AG20443 (cell line): ENCODE measurements at regions not wholly inside any gene's neighbourhood (a gene's known extent, or its start where the extent isn't known, plus 50 kb on each side); places are given as distances from the start of the nearest gene placed in this dataset.

ENCODE experiments used
- DNase-seq: peaks from one replicate; pipeline ENCODE4 v3.0.0; 2012; ENCODE audit warnings: low spot score, mixed read lengths

DNA sequence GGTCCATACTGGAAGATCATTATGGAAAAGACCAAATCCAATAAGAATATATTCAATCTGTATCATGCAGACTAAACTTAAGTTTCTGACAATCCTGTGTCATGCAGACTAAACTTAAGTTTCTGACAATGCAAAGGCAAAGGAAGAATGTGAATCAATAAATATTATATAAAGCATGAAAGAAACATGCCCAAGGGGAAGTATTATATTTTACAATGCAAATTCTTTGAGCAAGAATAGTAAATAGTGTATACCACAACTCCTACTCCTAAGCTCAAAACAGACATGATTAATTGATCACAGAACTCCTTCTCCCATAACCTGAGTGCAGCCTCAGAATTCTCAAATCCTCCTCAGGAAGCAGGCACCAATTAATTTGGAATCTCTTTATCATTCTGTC is 71.3 kb upstream of the BDNF start:
- no peak for DNase-seq

DNA sequence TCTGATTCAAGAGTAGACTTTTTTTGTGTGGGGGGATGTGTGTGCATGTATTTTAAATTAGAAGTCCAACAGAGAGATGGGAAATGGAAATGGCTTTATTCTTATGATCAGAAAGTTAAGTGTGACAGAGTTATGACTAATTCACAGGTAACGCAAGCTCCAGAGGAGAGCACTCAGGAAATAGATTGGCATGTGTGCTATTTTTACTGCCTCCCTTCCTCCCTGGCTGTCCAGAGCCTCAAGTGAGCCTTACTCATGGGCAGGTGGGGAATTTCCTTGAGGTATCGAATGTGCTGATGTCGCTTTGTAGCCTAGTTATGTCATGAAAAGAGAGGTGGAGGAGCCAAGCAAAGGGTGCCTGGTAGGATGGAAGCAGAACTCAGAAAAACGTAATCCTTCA is 70.3 kb upstream of the BDNF start:
- DNase-seq, result no peak

GRCh38 chr11:27763736-27764135 is 63.5 kb upstream of the BDNF start:
- DNase-seq, result no peak

GRCh38 chr11:27761356-27761755 is 61.1 kb upstream of the BDNF start:
- DNase-seq, result no peak

- DNase-seq, result peak; percentile 54
These were observed 57.7 kb upstream of the BDNF start for GRCh38 chr11:27757953-27758352.

DNA sequence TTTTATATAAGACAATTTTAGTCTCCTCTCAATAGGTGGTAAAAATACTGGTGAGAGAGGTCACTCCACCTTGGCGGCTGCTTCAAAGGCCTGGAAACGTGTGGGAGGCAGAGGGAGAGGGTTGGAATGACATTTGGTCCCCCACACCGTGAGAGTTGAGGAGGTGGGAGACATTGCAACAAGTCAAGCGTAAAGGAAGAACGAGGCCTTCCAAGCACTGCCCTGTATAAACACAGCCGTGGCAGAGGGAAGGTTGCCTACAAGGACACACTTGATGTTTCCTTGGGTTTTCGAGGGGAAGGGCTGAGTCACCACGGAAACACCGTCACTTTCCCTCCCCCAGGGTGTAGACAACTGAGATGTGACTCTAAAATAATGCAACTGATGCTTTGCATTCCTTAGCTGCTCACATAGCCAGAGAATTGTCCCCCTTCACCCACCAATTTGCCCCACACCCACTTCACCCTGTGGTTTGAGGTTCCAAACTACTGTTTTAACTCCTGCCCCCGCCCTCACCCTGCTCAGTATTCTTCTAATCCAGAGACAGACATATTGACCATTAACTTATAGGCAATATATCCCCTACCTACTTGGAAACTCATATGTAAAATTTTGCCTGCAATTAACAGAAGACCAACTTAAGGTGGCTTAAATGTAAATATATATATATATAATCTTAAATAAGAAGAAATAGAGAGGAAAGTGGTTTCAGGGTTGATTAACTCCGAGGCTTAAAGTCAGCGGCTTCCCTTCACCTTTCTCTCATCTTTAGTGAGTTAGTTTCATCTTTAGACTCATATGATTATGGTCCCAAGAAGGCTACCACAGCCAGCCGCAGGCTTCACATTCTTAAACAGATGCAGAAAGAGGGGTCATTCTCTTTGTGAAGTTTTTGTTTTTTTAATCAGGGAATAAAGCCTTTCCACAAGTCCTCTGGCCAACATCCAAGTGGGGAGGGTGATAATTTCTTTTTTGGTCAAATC is 54.1 kb upstream of the BDNF start:
- DNase-seq, result peak; percentile 57
